ENCODE measurements at regions not wholly inside any gene's neighbourhood (a gene's known extent, or its start where the extent isn't known, plus 50 kb on each side); places are given as distances from the start of the nearest gene placed in this dataset.

- no peaks in the 10 kb centered on the region for H3K9me3 Mint-ChIP-seq (ENCODE audit: unreplicated experiment)
- H3K36me3 Mint-ChIP-seq (ENCODE audit: unreplicated experiment) = no peaks in the 10 kb centered on the region
- H3K4me1 Mint-ChIP-seq (ENCODE audit: unreplicated experiment) = peaks cover 85% of the 10 kb centered on the region
- H3K27ac Mint-ChIP-seq (ENCODE audit: unreplicated experiment) = peak overlapping the region; percentile 95
- no peak for DNase-seq (ENCODE audit: extremely low spot score, unreplicated experiment)
- H3K27me3 Mint-ChIP-seq (ENCODE audit: unreplicated experiment) = no peaks in the 10 kb centered on the region
- no peak overlapping the region for H3K4me3 Mint-ChIP-seq (ENCODE audit: unreplicated experiment)
- TF ChIP-seq CTCF (IDR thresholded peaks at IDR 0.05) = no peak
These were observed 70.0 kb upstream of the COL13A1 start for GRCh38 chr10:69731698-69732097.

GRCh38 chr10:69732147-69732825 is 69.4 kb upstream of the COL13A1 start:
- Mint-ChIP-seq H3K9me3 (ENCODE audit: unreplicated experiment) (no peaks in the 10 kb centered on the region), H3K4me1 (ENCODE audit: unreplicated experiment) (peaks cover 88% of the 10 kb centered on the region), H3K27me3 (ENCODE audit: unreplicated experiment) (no peaks in the 10 kb centered on the region), H3K36me3 (ENCODE audit: unreplicated experiment) (no peaks in the 10 kb centered on the region), H3K27ac (ENCODE audit: unreplicated experiment) (peak overlapping the region; percentile 95), H3K4me3 (ENCODE audit: unreplicated experiment) (no peak overlapping the region)
- no peak for TF ChIP-seq CTCF (IDR thresholded peaks at IDR 0.05)
- DNase-seq (ENCODE audit: extremely low spot score, unreplicated experiment) = no peak

DNA sequence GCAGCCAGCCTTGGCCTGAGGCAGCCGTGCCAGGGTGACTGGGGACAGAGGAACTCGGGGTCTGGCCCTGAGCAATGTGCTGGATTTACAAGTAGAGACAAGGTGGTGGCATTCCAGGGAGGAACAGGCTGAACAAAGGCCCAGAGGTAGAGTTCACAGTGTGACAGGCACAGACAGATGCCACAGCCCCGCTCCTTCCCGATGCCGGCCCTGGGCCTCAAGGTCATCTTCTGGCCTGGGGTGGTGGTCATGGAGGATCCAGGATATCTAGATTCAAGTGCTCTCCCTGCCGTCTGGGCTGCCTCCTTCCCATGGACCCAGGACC is 68.9 kb upstream of the COL13A1 start:
- no peak for TF ChIP-seq CTCF (IDR thresholded peaks at IDR 0.05)
- Mint-ChIP-seq H3K36me3 (ENCODE audit: unreplicated experiment) (no peaks in the 10 kb centered on the region), H3K4me3 (ENCODE audit: unreplicated experiment) (no peak overlapping the region), H3K27me3 (ENCODE audit: unreplicated experiment) (no peaks in the 10 kb centered on the region), H3K27ac (ENCODE audit: unreplicated experiment) (peak overlapping the region; percentile 82), H3K9me3 (ENCODE audit: unreplicated experiment) (no peaks in the 10 kb centered on the region), H3K4me1 (ENCODE audit: unreplicated experiment) (peaks cover 86% of the 10 kb centered on the region)
- DNase-seq (ENCODE audit: extremely low spot score, unreplicated experiment) = no peak

GRCh38 chr10:69733791-69734261 is 67.9 kb upstream of the COL13A1 start:
- no peak for TF ChIP-seq CTCF (IDR thresholded peaks at IDR 0.05)
- Mint-ChIP-seq H3K36me3 (ENCODE audit: unreplicated experiment) (no peaks in the 10 kb centered on the region), H3K4me3 (ENCODE audit: unreplicated experiment) (no peak overlapping the region), H3K27ac (ENCODE audit: unreplicated experiment) (peak overlapping the region; percentile 82), H3K9me3 (ENCODE audit: unreplicated experiment) (no peaks in the 10 kb centered on the region), H3K4me1 (ENCODE audit: unreplicated experiment) (peaks cover 76% of the 10 kb centered on the region), H3K27me3 (ENCODE audit: unreplicated experiment) (no peaks in the 10 kb centered on the region)
- DNase-seq (ENCODE audit: extremely low spot score, unreplicated experiment) = no peak

- H3K4me1 Mint-ChIP-seq (ENCODE audit: unreplicated experiment) = peaks cover 75% of the 10 kb centered on the region
These were observed 67.3 kb upstream of the COL13A1 start for GRCh38 chr10:69734416-69734796.

More at GRCh38 chr10:69734416-69734796, 67.3 kb upstream of the COL13A1 start:
- H3K27me3 Mint-ChIP-seq (ENCODE audit: unreplicated experiment) = no peaks in the 10 kb centered on the region
- TF ChIP-seq CTCF (IDR thresholded peaks at IDR 0.05) = no peak
- H3K4me3 Mint-ChIP-seq (ENCODE audit: unreplicated experiment) = peak overlapping the region; percentile 8
- H3K36me3 Mint-ChIP-seq (ENCODE audit: unreplicated experiment) = no peaks in the 10 kb centered on the region
- no peaks in the 10 kb centered on the region for H3K9me3 Mint-ChIP-seq (ENCODE audit: unreplicated experiment)
- peak overlapping the region; percentile 82 for H3K27ac Mint-ChIP-seq (ENCODE audit: unreplicated experiment)
- no peak for DNase-seq (ENCODE audit: extremely low spot score, unreplicated experiment)

Measured in osteocyte (in vitro differentiated cells).